Kasumi-1 (cell line): ENCODE measurements at regions not wholly inside any gene's neighbourhood (a gene's known extent, or its start where the extent isn't known, plus 50 kb on each side); places are given as distances from the start of the nearest gene placed in this dataset.

Experiments used
- DNase-seq, 2 experiments: peaks; one replicate each; lab custom pipeline; 2025; lab: John Stamatoyannopoulos, UW

- no peak for DNase-seq
Measured at GRCh38 chr12:77352946-77353345, 287.6 kb upstream of the E2F7 start.

- no peak for DNase-seq
Measured at GRCh38 chr12:77351860-77352259, 286.5 kb upstream of the E2F7 start.

GRCh38 chr12:77349689-77350370 lies 284.5 kb upstream of the E2F7 start:
- DNase-seq = no peak

- no peak for DNase-seq
Measured at GRCh38 chr12:77347017-77347416, 281.6 kb upstream of the E2F7 start.

DNA sequence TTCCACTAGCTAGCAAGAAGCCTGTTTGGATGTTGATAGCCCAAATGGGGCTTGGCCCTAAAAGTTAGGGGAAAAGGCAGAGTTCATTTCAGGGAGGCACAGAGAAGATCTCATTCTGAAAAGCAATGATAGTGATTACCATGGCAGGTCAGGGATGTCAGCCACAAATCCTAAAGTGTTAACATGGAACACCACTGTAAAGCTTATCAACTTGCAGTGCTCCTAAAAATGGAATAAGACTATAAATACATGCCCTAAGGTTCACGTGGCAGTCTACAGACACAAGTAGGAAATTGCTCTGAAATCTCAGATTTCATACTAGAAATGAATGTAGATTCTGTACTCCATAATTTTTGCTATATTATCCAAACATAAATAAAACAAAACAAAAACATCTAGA lies 280.0 kb upstream of the E2F7 start:
- no peak for DNase-seq

- no peak for DNase-seq
Measured at GRCh38 chr12:77344651-77345050, 279.3 kb upstream of the E2F7 start.

DNA sequence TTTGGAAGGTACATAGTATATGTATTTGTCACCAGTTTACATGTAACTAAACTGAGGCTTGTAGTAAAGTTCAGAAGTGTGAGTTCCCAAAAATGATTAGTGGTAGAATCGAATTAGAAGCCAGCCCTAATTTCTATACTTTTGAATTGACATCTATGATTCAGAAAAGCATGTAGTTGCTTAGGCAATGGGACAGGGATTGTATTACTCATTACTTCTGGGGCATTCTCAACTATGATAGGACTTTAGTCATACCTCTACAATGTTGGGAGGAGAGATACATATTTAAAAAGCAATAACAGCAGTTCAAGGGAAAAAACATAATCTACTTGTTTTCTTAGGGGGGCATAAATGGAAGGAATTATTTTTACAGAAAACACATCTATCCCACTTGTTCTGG lies 277.9 kb upstream of the E2F7 start:
- no peak for DNase-seq

DNA sequence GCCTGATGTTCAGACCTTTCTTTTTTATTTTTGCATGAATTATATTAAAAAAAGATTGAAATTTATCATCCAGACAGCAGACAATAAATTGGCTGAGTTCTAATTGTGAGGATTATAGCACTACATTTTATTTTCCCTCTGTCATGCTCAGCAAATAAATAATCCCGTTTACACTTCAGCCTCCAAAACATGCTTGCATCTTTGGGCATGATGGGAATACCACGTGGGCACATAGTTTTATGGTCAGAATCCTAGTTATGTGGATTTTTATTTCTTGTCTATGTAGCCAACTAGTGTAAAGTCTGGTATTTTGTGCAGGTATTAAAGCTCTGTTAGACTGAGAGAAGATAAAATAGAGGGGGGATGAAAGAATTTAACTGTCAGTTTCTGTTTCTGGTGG lies 276.9 kb upstream of the E2F7 start:
- no peak for DNase-seq

DNA sequence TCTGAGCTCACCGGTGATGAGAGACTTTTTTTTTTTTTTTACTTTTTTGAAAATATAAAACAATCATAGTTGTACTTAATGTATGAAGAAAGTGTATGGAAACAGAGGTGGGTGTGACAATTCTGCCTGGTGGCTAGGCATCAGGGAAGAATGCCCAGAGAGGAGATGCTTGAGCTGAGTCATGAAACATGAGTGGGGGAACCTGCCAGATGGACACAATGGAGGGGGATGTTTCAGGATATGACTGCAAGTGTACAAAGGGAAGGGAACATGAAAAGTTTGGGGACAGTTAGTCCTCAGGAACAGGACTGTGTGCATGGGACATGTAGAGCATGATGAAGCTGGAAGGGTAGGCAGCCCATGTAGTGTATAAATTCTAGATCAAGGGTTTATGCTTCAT lies 274.2 kb upstream of the E2F7 start:
- no peak for DNase-seq

DNA sequence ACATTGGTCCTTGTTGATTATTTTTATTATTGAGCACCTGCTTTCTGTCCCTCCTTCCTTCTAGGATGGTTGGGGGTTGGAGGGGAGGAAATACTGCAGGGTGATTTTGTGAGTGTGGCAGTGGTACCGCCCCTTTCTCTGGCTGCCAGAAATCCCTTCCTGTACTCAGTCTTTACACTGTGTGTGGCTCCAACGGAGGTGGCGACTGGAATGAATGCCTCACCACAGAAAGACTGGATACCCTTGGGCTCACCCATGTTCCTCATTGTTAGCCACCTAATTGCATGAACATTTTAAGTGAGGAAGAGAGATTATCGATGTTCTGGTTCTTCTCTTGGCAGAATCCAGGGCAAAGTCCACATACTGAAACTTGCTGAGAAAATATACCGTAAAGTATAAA lies 272.0 kb upstream of the E2F7 start:
- DNase-seq = no peak

- no peak for DNase-seq
Measured at GRCh38 chr12:77334806-77335205, 269.4 kb upstream of the E2F7 start.

- no peak for DNase-seq
Measured at GRCh38 chr12:77328326-77328725, 263.0 kb upstream of the E2F7 start.

- no peak for DNase-seq
Measured at GRCh38 chr12:77325511-77326236, 260.3 kb upstream of the E2F7 start.

DNA sequence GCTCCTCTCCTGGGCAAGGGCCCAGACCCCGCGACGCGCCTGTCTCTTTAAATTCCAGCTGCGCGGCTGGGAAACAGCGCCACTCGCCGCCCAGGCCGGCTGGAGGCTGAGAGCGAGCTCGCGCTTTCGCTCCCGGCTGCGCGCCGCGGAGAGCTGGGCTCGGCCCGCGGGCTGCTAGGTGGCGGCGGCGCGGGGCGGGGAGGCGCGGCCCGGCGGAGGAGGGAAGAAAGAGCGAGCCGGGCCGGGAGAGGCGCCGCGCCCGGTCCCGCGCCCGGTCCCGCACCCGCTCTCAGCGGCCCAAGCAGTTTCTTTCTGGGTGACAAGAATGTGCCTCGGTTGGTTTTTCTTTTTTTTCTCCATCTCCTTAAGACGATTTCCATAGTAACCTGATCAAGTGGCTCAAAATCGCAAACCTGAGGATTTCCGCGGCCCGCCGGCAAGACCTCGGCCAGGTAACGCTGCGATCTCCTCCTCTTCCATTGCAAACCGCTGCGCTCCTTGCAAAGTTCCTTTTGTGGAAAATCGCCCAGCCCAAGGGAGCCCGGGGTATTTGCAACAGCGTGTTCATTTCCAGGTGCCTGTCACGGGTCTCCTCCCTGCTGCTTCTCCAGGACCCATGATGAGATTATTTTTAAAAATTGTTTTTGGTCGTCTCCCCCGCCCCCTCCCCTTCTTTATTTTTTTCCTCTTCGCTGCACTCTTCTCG lies 259.5 kb upstream of the E2F7 start:
- DNase-seq = peak; percentile 52 to 58

GRCh38 chr12:77324416-77324762 lies 259.0 kb upstream of the E2F7 start:
- no peak for DNase-seq

DNA sequence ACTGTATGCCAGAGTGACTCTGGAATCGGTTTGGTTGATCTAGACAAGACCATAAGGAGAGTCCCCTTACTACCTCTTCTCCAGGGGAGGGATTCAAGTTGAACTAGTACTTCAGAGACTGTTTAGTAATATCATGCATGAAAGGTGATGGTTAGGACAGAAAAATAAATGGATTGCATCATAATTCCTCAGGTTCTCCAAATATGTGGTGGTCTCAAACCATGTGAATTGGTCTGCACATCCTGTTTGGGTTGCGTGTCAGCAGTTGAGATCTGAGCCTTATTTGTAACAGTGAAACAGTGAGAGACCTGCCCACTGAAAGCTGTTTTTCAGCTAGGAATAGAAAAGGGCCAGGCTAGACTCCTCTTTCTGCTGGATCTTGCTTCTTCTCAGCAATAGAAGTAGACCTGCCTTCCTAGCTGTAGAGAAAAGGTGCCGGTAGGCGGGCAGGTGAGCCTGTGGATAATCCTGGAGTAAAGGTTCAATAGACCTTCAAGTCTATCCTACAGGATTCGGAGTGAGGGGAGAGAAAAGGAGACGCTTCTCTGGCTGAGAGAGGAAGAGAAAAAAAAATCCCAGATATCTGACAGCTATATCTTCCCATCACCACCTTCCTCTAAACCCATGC lies 258.5 kb upstream of the E2F7 start:
- DNase-seq = no peak

- DNase-seq = no peak
Measured at GRCh38 chr12:77319166-77319565, 253.8 kb upstream of the E2F7 start.

GRCh38 chr12:77315407-77315806 lies 250.0 kb upstream of the E2F7 start:
- no peak for DNase-seq

DNA sequence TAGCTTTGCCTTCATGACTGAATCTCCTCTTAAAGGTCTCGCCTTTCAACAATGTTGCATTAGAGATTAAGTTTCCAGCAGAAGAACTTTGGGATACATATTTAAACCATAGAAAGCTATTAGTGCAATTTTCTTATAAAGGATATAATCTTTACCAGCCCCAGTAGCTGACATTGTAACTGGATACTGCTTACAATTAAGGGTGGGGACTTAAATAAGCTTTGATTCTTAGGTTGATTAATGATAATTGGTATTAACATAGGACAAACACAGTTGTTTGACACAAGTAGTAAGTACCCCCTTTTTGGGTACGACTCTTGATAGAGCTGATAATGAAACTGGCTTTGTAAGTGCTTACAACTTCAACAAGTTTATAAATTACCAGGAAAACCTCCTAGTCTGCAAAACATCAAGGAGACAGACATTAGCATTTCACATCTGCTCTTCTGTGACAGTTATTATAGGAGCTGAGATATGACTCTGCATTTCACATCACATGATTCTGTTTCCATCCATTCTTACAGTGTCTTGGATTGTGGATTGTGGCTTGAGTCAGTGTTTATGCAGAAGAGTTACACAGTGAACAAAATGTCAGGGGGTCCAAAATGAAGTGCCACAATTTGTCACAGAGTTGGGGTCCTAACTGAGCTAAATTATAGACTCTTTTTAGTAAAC lies 249.1 kb upstream of the E2F7 start:
- no peak for DNase-seq

- DNase-seq = no peak
Measured at GRCh38 chr12:77308056-77308455, 242.7 kb upstream of the E2F7 start.

DNA sequence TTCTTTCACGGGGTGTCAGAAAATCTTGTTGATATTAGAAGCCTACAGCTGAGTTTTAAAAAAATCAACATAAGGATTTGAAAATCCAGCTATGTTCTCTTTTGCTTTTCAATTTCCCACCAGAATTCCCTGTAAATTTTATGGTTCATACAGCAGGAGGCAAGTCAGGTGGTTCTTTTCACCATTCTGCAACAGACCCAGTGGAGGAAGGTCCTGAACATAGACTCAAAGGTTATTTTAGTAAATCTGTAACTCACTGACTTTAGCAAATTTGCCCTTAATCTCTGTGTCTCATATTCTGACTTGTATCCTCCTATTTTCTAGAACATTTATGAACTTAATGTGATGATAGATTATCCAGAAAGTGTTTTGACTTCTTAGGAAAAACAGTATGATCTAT lies 235.4 kb upstream of the E2F7 start:
- DNase-seq = no peak

GRCh38 chr12:77299910-77300669 lies 234.7 kb upstream of the E2F7 start:
- DNase-seq = no peak
